ENCODE measurements at regions not wholly inside any gene's neighbourhood (a gene's known extent, or its start where the extent isn't known, plus 50 kb on each side); places are given as distances from the start of the nearest gene placed in this dataset.
"Not testable (repeated sequence)": the region's sequence is repeated elsewhere in the genome, so short reads cannot be mapped to it uniquely, and the experiment has no call there.

- intact Hi-C loops (cut with micrococcal nuclease) = no loop called here
- no peak for TF ChIP-seq CTCF (IDR thresholded peaks at IDR 0.05; ENCODE audit: unreplicated experiment)
- Mint-ChIP-seq H3K4me1 (ENCODE audit: insufficient read depth, unreplicated experiment) (no peaks in the 10 kb centered on the region), H3K4me3 (ENCODE audit: unreplicated experiment) (no peak overlapping the region), H3K36me3 (ENCODE audit: insufficient read depth, unreplicated experiment) (peaks cover 3% of the 10 kb centered on the region), H3K27me3 (ENCODE audit: insufficient read depth, unreplicated experiment) (no peaks in the 10 kb centered on the region), H3K27ac (ENCODE audit: low read depth, unreplicated experiment) (peak overlapping the region; percentile 72), H3K9me3 (ENCODE audit: unreplicated experiment) (peaks cover 14% of the 10 kb centered on the region)
- DNase-seq (ENCODE audit: unreplicated experiment) = peak; percentile 21
- POLR2A ChIA-PET = interaction anchor here (0.7 to 1.6 kb wide), 5 partner anchors 11 to 306 kb away, joined by 3 to 4 read pairs (median 3); no protein-coding TSS in a partner anchor
- BruUV-seq (replicated peaks) = no TSS peak
- CTCF ChIA-PET = interaction anchor here (0.6 to 1.6 kb wide), 3 partner anchors 10 to 21 kb away, joined by 3 to 5 read pairs (median 3); no protein-coding TSS in a partner anchor
Observed at GRCh38 chr1:194013561-194013960, 827.1 kb upstream of the B3GALT2 start.

GRCh38 chr1:194004146-194004545 is 817.7 kb upstream of the B3GALT2 start:
- intact Hi-C loops (cut with micrococcal nuclease) = no loop called here
- no TSS peak for BruUV-seq (replicated peaks)
- POLR2A ChIA-PET = no interaction called here
- CTCF ChIA-PET = no interaction called here
- Mint-ChIP-seq H3K27ac (ENCODE audit: low read depth, unreplicated experiment) (no peak overlapping the region), H3K4me1 (ENCODE audit: insufficient read depth, unreplicated experiment) (no peaks in the 10 kb centered on the region), H3K36me3 (ENCODE audit: insufficient read depth, unreplicated experiment) (no peaks in the 10 kb centered on the region), H3K4me3 (ENCODE audit: unreplicated experiment) (no peak overlapping the region), H3K9me3 (ENCODE audit: unreplicated experiment) (no peaks in the 10 kb centered on the region), H3K27me3 (ENCODE audit: insufficient read depth, unreplicated experiment) (no peaks in the 10 kb centered on the region)
- DNase-seq (ENCODE audit: unreplicated experiment) = no peak
- TF ChIP-seq CTCF (IDR thresholded peaks at IDR 0.05; ENCODE audit: unreplicated experiment) = no peak

- H3K9me3 Mint-ChIP-seq (ENCODE audit: unreplicated experiment); H3K27ac Mint-ChIP-seq (ENCODE audit: low read depth, unreplicated experiment); DNase-seq (ENCODE audit: unreplicated experiment); CTCF ChIA-PET; H3K4me3 Mint-ChIP-seq (ENCODE audit: unreplicated experiment); H3K4me1 Mint-ChIP-seq (ENCODE audit: insufficient read depth, unreplicated experiment); intact Hi-C loops (cut with micrococcal nuclease); BruUV-seq (replicated peaks); H3K36me3 Mint-ChIP-seq (ENCODE audit: insufficient read depth, unreplicated experiment); H3K27me3 Mint-ChIP-seq (ENCODE audit: insufficient read depth, unreplicated experiment): not testable (repeated sequence)
- POLR2A ChIA-PET = interaction anchor here (1.2 kb wide), 1 partner anchor 11 kb away, joined by 3 read pairs; no protein-coding TSS in a partner anchor
Observed at GRCh38 chr1:194001726-194002350, 815.4 kb upstream of the B3GALT2 start.

- no peak overlapping the region for H3K4me3 Mint-ChIP-seq (ENCODE audit: unreplicated experiment)
- peaks cover 4% of the 10 kb centered on the region for H3K36me3 Mint-ChIP-seq (ENCODE audit: insufficient read depth, unreplicated experiment)
- no peak overlapping the region for H3K27ac Mint-ChIP-seq (ENCODE audit: low read depth, unreplicated experiment)
- ChIA-PET POLR2A (no interaction called here), CTCF (no interaction called here)
- no peaks in the 10 kb centered on the region for H3K4me1 Mint-ChIP-seq (ENCODE audit: insufficient read depth, unreplicated experiment)
- no peak for TF ChIP-seq CTCF (IDR thresholded peaks at IDR 0.05; ENCODE audit: unreplicated experiment)
- BruUV-seq (replicated peaks) = no TSS peak
- intact Hi-C loops (cut with micrococcal nuclease) = no loop called here
- peaks cover 24% of the 10 kb centered on the region for H3K9me3 Mint-ChIP-seq (ENCODE audit: unreplicated experiment)
- no peak for DNase-seq (ENCODE audit: unreplicated experiment)
- no peaks in the 10 kb centered on the region for H3K27me3 Mint-ChIP-seq (ENCODE audit: insufficient read depth, unreplicated experiment)
Observed at GRCh38 chr1:193988885-193989284, 802.5 kb upstream of the B3GALT2 start.
